GM06990 (cell line): ENCODE measurements at regions not wholly inside any gene's neighbourhood (a gene's known extent, or its start where the extent isn't known, plus 50 kb on each side); places are given as distances from the start of the nearest gene placed in this dataset.

Experiments used
- DNase-seq: peaks from one replicate; pipeline ENCODE4 v3.0.0-alpha.2; 2011; ENCODE audit not compliant: insufficient read length; ENCODE audit errors: extremely low read depth
- H3K27me3 ChIP-seq: replicated peaks from 2 replicates; pipeline ENCODE4 v1.6.0; 2011; ENCODE audit warnings: low read length; ENCODE audit not compliant: control insufficient read depth, insufficient read depth
- H3K36me3 ChIP-seq: 2 replicates; pipeline ENCODE4 v1.5.1; 2011; ENCODE audit warnings: low read length; ENCODE audit not compliant: control insufficient read depth, insufficient read depth
- H3K4me3 ChIP-seq: replicated peaks from 2 replicates; pipeline ENCODE4 v1.5.1; 2011; ENCODE audit warnings: low read depth, mild to moderate bottlenecking, control low read depth, low read length
- CTCF ChIP-seq: IDR thresholded peaks from 2 replicates; pipeline ENCODE4 v1.5.1; 2011; ENCODE audit warnings: low read length, control low read depth, mild to moderate bottlenecking, inconsistent platforms; ENCODE audit not compliant: insufficient read depth, poor library complexity, severe bottlenecking

- no peaks in the 10 kb centered on the region for H3K27me3 ChIP-seq
- DNase-seq = no peak
- no peak overlapping the region for H3K4me3 ChIP-seq
- no peaks in the 10 kb centered on the region for H3K36me3 ChIP-seq
- TF ChIP-seq CTCF = no peak
These were observed 368.6 kb upstream of the CPXCR1 start for GRCh38 chrX:88378406-88378805.

GRCh38 chrX:88397551-88397950 is 349.5 kb upstream of the CPXCR1 start:
- TF ChIP-seq CTCF = no peak
- DNase-seq = no peak
- Histone ChIP-seq H3K4me3 (no peak overlapping the region), H3K27me3 (no peaks in the 10 kb centered on the region), H3K36me3 (no peaks in the 10 kb centered on the region)

GRCh38 chrX:88416002-88416401 is 331.0 kb upstream of the CPXCR1 start:
- no peaks in the 10 kb centered on the region for H3K27me3 ChIP-seq
- H3K4me3 ChIP-seq = no peak overlapping the region
- no peak for DNase-seq
- no peak for TF ChIP-seq CTCF
- no peaks in the 10 kb centered on the region for H3K36me3 ChIP-seq

GRCh38 chrX:88416965-88417364 is 330.1 kb upstream of the CPXCR1 start:
- no peak for TF ChIP-seq CTCF
- H3K27me3 ChIP-seq = no peaks in the 10 kb centered on the region
- no peaks in the 10 kb centered on the region for H3K36me3 ChIP-seq
- H3K4me3 ChIP-seq = no peak overlapping the region
- no peak for DNase-seq

- H3K36me3 ChIP-seq = no peaks in the 10 kb centered on the region
- no peaks in the 10 kb centered on the region for H3K27me3 ChIP-seq
- no peak overlapping the region for H3K4me3 ChIP-seq
- TF ChIP-seq CTCF = no peak
- DNase-seq = no peak
These were observed 323.0 kb upstream of the CPXCR1 start for GRCh38 chrX:88424071-88424470.

DNA sequence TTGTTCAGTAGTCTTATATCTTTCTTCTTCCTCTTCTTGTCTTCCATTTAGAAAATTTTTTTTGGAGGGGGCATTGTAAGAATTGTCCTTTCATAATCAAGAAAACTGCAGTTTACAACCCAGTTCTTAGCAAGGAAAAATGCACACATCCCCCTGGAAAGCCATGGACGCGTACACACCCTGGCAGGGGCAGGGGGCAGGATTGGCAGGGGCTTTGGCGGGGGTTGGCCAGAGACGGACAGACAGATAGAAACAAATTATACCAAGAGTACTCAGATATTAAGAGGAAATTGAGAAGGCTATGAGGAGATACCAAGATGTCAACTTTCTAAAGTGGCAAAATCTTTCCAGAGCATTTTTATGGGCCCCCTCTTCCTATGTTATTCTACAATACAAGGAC is 322.5 kb upstream of the CPXCR1 start:
- H3K36me3 ChIP-seq = no peaks in the 10 kb centered on the region
- no peak for DNase-seq
- H3K27me3 ChIP-seq = no peaks in the 10 kb centered on the region
- TF ChIP-seq CTCF = no peak
- no peak overlapping the region for H3K4me3 ChIP-seq
